ENCODE measurements at regions not wholly inside any gene's neighbourhood (a gene's known extent, or its start where the extent isn't known, plus 50 kb on each side); places are given as distances from the start of the nearest gene placed in this dataset.
A peak's percentile ranks its signal among the peaks of the same experiment; 100 is the strongest.
"Not testable (repeated sequence)": the region's sequence is repeated elsewhere in the genome, so short reads cannot be mapped to it uniquely, and the experiment has no call there.

- H3K4me2 ChIP-seq: no peak overlapping the region
- H3K27ac ChIP-seq: no peak overlapping the region
- TF ChIP-seq Cebpa-rat (IDR thresholded peaks at IDR 0.05): no peak
- no peak overlapping the region for H3K9ac ChIP-seq
- H3K4me1 ChIP-seq: peaks cover 6% of the 10 kb centered on the region; the same call in 1 of the 2 replicates
- H3K9me3 ChIP-seq: peaks cover 8% of the 10 kb centered on the region
- no peaks in the 10 kb centered on the region for H4K20me1 ChIP-seq
- no peaks in the 10 kb centered on the region for H3K27me3 ChIP-seq
- H3K4me3 ChIP-seq: no peak overlapping the region
- H3K36me3 ChIP-seq: no peaks in the 10 kb centered on the region
Observed at GRCh38 chr1:90362163-90362562, 354.9 kb downstream of the BARHL2 start.

GRCh38 chr1:90361026-90361425 lies 356.1 kb downstream of the BARHL2 start:
- Histone ChIP-seq H3K27ac (no peak overlapping the region), H3K4me3 (no peak overlapping the region), H4K20me1 (no peaks in the 10 kb centered on the region), H3K36me3 (no peaks in the 10 kb centered on the region), H3K4me2 (no peak overlapping the region), H3K27me3 (no peaks in the 10 kb centered on the region), H3K4me1 (peaks cover 6% of the 10 kb centered on the region; the same call in 1 of the 2 replicates), H3K9ac (no peak overlapping the region), H3K9me3 (peaks cover 8% of the 10 kb centered on the region)
- TF ChIP-seq Cebpa-rat (IDR thresholded peaks at IDR 0.05): no peak

- H3K27ac ChIP-seq: no peak overlapping the region
- no peak overlapping the region for H3K4me3 ChIP-seq
- H3K36me3 ChIP-seq: no peaks in the 10 kb centered on the region
- no peaks in the 10 kb centered on the region for H4K20me1 ChIP-seq
- H3K27me3 ChIP-seq: no peaks in the 10 kb centered on the region
- H3K9ac ChIP-seq: no peak overlapping the region
- no peak overlapping the region for H3K4me2 ChIP-seq
- peaks cover 6% of the 10 kb centered on the region; the same call in 1 of the 2 replicates for H3K4me1 ChIP-seq
- H3K9me3 ChIP-seq: peaks cover 1% of the 10 kb centered on the region; the same call in 1 of the 2 replicates
- TF ChIP-seq Cebpa-rat (IDR thresholded peaks at IDR 0.05): no peak
Observed at GRCh38 chr1:90359994-90360393, 357.1 kb downstream of the BARHL2 start.

GRCh38 chr1:90358448-90358847 lies 358.7 kb downstream of the BARHL2 start:
- no peaks in the 10 kb centered on the region for H4K20me1 ChIP-seq
- no peaks in the 10 kb centered on the region for H3K36me3 ChIP-seq
- H3K9ac ChIP-seq: no peak overlapping the region
- no peaks in the 10 kb centered on the region for H3K9me3 ChIP-seq
- TF ChIP-seq Cebpa-rat (IDR thresholded peaks at IDR 0.05): no peak
- H3K4me2 ChIP-seq: 0 out of 2 replicates have a peak overlapping the region, but pooled peaks have one; percentile 4
- H3K4me3 ChIP-seq: no peak overlapping the region
- no peak overlapping the region for H3K27ac ChIP-seq
- peaks cover 6% of the 10 kb centered on the region; the same call in 1 of the 2 replicates for H3K4me1 ChIP-seq
- H3K27me3 ChIP-seq: no peaks in the 10 kb centered on the region

- Histone ChIP-seq H3K4me2 (0 out of 2 replicates have a peak overlapping the region, but pooled peaks have one; percentile 4), H3K27ac (no peak overlapping the region), H3K36me3 (no peaks in the 10 kb centered on the region), H3K4me1 (peaks cover 6% of the 10 kb centered on the region; the same call in 1 of the 2 replicates), H3K9ac (no peak overlapping the region), H4K20me1 (no peaks in the 10 kb centered on the region), H3K4me3 (no peak overlapping the region), H3K9me3 (no peaks in the 10 kb centered on the region), H3K27me3 (no peaks in the 10 kb centered on the region)
- TF ChIP-seq Cebpa-rat (IDR thresholded peaks at IDR 0.05): no peak
Observed at GRCh38 chr1:90357995-90358394, 359.1 kb downstream of the BARHL2 start.

GRCh38 chr1:90356991-90357390 lies 360.1 kb downstream of the BARHL2 start:
- TF ChIP-seq Cebpa-rat (IDR thresholded peaks at IDR 0.05): no peak
- H3K4me2 ChIP-seq: no peak overlapping the region
- H4K20me1 ChIP-seq: no peaks in the 10 kb centered on the region
- no peaks in the 10 kb centered on the region for H3K36me3 ChIP-seq
- H3K9ac ChIP-seq: no peak overlapping the region
- peaks cover 6% of the 10 kb centered on the region; the same call in 1 of the 2 replicates for H3K4me1 ChIP-seq
- no peaks in the 10 kb centered on the region for H3K27me3 ChIP-seq
- H3K27ac ChIP-seq: no peak overlapping the region
- no peaks in the 10 kb centered on the region for H3K9me3 ChIP-seq
- no peak overlapping the region for H3K4me3 ChIP-seq

GRCh38 chr1:90356101-90356500 lies 361.0 kb downstream of the BARHL2 start:
- Histone ChIP-seq H3K4me2 (no peak overlapping the region), H3K36me3 (no peaks in the 10 kb centered on the region), H3K4me3 (no peak overlapping the region), H4K20me1 (no peaks in the 10 kb centered on the region), H3K4me1 (peaks cover 6% of the 10 kb centered on the region; the same call in 1 of the 2 replicates), H3K9me3 (no peaks in the 10 kb centered on the region), H3K27me3 (no peaks in the 10 kb centered on the region), H3K9ac (no peak overlapping the region), H3K27ac (no peak overlapping the region)
- TF ChIP-seq Cebpa-rat (IDR thresholded peaks at IDR 0.05): no peak

- Histone ChIP-seq H3K9ac (no peak overlapping the region), H3K36me3 (no peaks in the 10 kb centered on the region), H4K20me1 (no peaks in the 10 kb centered on the region), H3K4me1 (peaks cover 6% of the 10 kb centered on the region; the same call in 1 of the 2 replicates), H3K27me3 (no peaks in the 10 kb centered on the region), H3K4me2 (no peak overlapping the region), H3K9me3 (0 out of 2 replicates have a peak, but pooled peaks cover under 1% of the 10 kb centered on the region), H3K4me3 (no peak overlapping the region), H3K27ac (no peak overlapping the region)
- TF ChIP-seq Cebpa-rat (IDR thresholded peaks at IDR 0.05): no peak
Observed at GRCh38 chr1:90354704-90355103, 359.8 kb downstream of the ZNF326 start.

- H3K27me3 ChIP-seq: no peaks in the 10 kb centered on the region
- no peak overlapping the region for H3K4me2 ChIP-seq
- no peaks in the 10 kb centered on the region for H4K20me1 ChIP-seq
- peaks cover 20% of the 10 kb centered on the region for H3K9me3 ChIP-seq
- no peaks in the 10 kb centered on the region for H3K4me1 ChIP-seq
- H3K4me3 ChIP-seq: no peak overlapping the region
- H3K27ac ChIP-seq: no peak overlapping the region
- no peak for TF ChIP-seq Cebpa-rat (IDR thresholded peaks at IDR 0.05)
- no peaks in the 10 kb centered on the region for H3K36me3 ChIP-seq
- no peak overlapping the region for H3K9ac ChIP-seq
Observed at GRCh38 chr1:90351019-90351418, 356.1 kb downstream of the ZNF326 start.

- no peak for TF ChIP-seq Cebpa-rat (IDR thresholded peaks at IDR 0.05)
- no peaks in the 10 kb centered on the region for H3K36me3 ChIP-seq
- no peaks in the 10 kb centered on the region for H4K20me1 ChIP-seq
- H3K27me3 ChIP-seq: no peaks in the 10 kb centered on the region
- H3K9ac ChIP-seq: no peak overlapping the region
- H3K4me1 ChIP-seq: no peaks in the 10 kb centered on the region
- H3K9me3 ChIP-seq: peaks cover 20% of the 10 kb centered on the region
- H3K27ac ChIP-seq: no peak overlapping the region
- no peak overlapping the region for H3K4me3 ChIP-seq
- H3K4me2 ChIP-seq: no peak overlapping the region
Observed at GRCh38 chr1:90349510-90349909, 354.6 kb downstream of the ZNF326 start.

GRCh38 chr1:90348934-90349333 lies 354.0 kb downstream of the ZNF326 start:
- H3K9me3 ChIP-seq: peaks cover 20% of the 10 kb centered on the region
- no peaks in the 10 kb centered on the region for H3K4me1 ChIP-seq
- no peak overlapping the region for H3K27ac ChIP-seq
- H3K9ac ChIP-seq: no peak overlapping the region
- H3K4me2 ChIP-seq: no peak overlapping the region
- H3K4me3 ChIP-seq: no peak overlapping the region
- no peaks in the 10 kb centered on the region for H3K27me3 ChIP-seq
- H3K36me3 ChIP-seq: no peaks in the 10 kb centered on the region
- no peaks in the 10 kb centered on the region for H4K20me1 ChIP-seq
- TF ChIP-seq Cebpa-rat (IDR thresholded peaks at IDR 0.05): 0 out of 2 replicates have a peak, but pooled peaks have one; percentile 15

GRCh38 chr1:90348459-90348858 lies 353.5 kb downstream of the ZNF326 start:
- H3K4me2 ChIP-seq, H3K4me3 ChIP-seq, H3K9ac ChIP-seq, H3K27ac ChIP-seq, H3K36me3 ChIP-seq, H3K4me1 ChIP-seq, H4K20me1 ChIP-seq, H3K27me3 ChIP-seq: not testable (repeated sequence)
- H3K9me3 ChIP-seq: peaks cover 20% of the 10 kb centered on the region
